Ramos (cell line): ENCODE measurements at regions not wholly inside any gene's neighbourhood (a gene's known extent, or its start where the extent isn't known, plus 50 kb on each side); places are given as distances from the start of the nearest gene placed in this dataset.

Experiments used
- in situ Hi-C: fragments of 300-500 bp; cut with MboI; formaldehyde crosslinking; loops from one replicate; pipeline ENCODE4 v1.14.3; 2022; ENCODE audit warnings: low sequenced_read_pairs; ENCODE audit not compliant: unreplicated experiment

DNA sequence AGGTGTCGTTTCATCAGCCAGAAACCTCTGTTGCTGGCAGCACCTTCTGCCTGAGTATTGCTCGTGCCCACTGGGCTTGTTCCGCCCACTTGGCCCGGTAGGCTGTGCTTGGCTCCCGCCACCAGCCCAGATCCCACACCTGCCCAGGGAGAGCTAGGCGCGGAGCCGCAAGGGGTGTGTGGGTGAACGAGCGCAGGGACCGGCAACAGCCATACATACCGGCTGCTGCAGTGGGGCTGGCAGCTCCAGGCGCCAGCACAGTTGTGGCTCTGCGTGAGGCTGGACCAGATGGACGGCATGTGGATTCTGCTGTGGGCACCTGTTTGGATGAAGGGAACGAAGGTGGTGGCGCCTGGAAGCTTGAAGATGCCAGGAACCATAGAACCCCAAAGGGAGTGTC, 331.5 kb upstream of the MCTP2 start:
- in situ Hi-C loops = no loop called here

- in situ Hi-C loops = no loop called here
These were observed 334.0 kb upstream of the MCTP2 start for GRCh38 chr15:93897377-93897776.

DNA sequence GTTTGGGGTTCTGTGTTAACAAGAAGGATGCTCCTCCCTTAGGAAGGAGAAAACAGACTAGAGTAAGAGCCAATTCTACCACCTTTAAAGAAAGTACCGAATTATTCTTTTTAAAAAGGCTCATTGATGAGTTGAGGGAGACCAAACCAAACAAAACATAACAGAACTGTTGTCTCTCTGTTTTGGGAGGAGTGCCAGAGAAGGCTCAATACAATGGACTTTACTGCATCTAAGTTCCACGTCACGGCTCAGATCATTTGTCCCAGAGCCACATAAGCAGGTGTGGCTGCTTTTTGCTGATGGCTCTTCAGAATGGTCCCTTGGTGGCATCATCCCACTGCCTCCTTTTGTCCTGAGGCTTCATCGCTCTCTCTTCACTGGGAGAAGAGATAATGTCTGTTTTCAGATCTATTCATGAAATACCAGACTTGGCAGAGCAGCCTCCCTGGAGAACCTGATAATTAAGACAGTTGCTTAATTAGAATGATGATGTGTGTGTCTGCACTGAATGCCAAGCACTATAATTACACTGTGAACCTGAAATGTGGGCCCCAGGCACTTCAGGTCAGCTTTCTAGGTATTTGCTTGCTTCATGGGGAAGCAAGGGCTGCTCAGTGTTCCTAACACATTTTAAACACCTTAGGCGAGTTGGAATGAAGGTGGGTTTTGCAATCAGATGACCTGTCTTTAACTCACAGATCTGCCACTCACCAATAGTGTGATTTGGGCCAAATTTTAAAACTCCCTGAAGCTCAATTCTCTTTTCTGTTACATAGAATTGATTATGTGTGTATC, 335.2 kb upstream of the MCTP2 start:
- in situ Hi-C loops = no loop called here

- in situ Hi-C loops = no loop called here
These were observed 336.8 kb upstream of the MCTP2 start for GRCh38 chr15:93894438-93895036.

DNA sequence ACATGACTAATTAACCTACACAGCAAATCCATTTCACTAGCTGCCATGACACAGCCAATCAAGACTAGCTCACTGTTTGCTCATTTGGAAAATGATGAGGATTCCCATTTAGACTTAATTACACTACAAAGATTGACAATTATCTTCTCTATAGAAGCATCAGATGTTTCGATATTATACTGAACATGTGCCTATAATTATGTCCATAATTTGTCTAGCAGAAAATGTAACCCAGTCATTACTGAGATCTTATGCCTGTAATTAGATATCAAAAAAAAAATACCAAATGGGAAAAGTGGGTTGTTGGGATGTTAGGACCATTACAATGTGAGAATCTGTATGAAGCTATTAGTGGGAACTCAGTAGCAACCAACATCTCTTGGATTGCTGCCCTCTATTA, 344.2 kb upstream of the MCTP2 start:
- in situ Hi-C loops = no loop called here

DNA sequence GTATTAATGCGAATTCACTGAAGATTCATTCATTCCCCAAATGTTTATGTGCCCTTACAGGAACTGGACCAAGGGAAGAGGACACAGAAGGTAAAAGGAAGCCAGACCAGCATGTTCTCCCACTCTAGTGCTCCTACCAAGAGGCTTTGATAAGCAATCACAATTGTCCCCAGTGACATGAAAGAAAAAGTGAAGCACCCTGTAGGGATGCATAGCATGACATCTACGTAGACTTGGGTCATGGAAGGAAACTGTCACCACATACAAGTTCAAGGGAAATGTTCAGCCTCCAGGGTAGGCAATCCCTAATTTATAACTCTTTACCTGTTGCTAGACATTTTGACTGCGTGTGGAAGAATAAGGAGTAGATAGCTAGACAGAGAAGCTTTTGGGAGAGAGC, 348.6 kb upstream of the MCTP2 start:
- in situ Hi-C loops = no loop called here

DNA sequence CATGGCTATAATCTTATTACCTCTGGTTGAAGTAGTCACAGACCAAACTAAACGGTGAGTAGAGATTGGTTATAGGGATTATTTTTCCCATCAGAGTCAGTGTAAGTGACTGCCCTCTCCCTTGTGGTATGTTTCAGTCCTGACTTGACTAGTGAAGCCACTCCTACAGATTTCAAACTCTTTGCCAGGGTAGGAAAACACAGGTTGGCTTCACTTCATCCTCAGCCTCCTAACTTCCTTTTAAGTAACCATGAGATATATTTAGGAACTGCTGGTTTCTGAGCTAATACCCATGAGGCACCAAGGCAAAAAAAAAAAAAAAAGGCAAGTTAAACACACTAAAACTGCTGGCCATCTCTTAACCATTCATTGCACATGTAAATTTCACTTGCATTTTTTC, 349.2 kb upstream of the MCTP2 start:
- in situ Hi-C loops = no loop called here

DNA sequence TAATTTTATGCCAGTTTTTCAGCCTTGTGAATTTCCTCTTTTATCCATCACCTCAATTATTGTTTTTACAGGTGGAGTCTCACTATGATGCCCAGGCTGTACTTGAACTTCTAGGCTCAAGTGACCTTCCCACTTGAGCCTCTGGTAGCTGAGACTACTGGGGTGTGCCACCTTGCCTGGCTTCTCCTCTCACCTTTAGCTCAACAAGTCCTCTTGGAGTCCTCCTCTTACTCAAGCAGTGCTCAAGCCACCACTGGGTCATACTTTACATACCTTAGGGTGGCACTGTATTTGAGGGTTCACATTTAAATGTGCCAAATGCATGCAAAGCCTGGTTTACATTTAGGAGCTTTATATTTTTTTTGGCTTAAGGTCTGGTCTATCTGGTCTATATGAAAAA, 350.1 kb upstream of the MCTP2 start:
- in situ Hi-C loops = no loop called here

- in situ Hi-C loops = no loop called here
These were observed 351.0 kb upstream of the MCTP2 start for GRCh38 chr15:93880358-93880757.

DNA sequence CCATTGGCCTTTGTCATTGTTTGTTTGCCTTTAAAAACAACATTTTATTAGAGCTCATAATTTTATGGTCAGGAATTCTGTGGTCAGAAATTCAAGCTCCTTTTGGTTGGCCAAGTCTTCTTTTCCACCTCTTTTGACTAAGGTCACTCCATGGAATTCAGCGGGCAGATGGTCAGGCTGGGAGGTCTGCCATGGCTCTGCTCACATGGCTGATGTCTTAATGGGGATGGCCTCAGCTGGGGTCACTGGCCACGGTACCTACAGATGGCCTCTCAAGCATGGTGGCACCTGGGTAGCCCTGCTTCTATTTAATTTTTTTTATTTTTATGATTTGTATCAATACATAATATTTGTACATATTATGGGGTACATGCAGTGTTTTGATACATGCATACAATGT, 360.8 kb upstream of the MCTP2 start:
- in situ Hi-C loops = no loop called here

GRCh38 chr15:93866948-93867347, 364.4 kb upstream of the MCTP2 start:
- in situ Hi-C loops = no loop called here

- in situ Hi-C loops = no loop called here
These were observed 364.9 kb upstream of the MCTP2 start for GRCh38 chr15:93866476-93866875.

- in situ Hi-C loops = no loop called here
These were observed 365.8 kb upstream of the MCTP2 start for GRCh38 chr15:93865586-93865985.

DNA sequence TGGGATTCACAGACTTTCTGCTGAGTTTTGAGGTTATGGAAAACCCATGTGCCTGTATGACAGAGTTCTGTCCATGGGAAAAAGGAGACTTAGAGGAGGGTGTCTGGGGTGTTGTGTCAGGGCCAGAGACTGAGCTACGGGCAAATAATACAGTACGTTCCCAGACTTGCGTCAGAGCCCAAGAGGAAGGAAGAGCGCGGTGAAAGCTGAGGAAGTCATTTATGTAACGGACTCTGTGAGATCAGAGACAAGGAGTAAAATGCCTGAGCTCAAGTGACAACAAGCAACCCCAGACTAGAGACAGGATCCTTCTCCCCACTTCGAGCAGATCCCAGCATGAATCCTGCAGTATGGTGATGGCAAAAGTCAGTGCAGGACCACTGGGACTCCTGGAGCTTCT, 368.6 kb upstream of the MCTP2 start:
- in situ Hi-C loops = no loop called here

- in situ Hi-C loops = no loop called here
These were observed 369.2 kb upstream of the MCTP2 start for GRCh38 chr15:93861956-93862741.

DNA sequence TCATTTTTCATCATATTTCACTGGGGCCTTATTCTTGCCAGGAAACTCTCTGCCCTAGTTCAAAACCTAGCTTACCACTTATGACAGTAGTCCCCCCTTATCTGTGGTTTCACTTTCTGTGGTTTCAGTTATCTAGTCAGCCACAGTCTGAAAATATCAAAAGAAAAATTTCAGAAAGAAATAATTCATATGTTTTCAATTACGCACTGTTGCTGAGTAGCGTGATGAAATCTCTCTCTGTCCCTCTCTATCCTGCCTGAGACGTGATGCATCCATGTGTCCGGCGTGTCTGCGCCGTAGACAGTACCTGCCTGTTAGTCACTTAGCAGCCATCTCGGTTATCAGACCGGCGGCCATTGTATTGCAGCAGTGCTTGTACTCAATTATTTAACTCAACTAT, 369.9 kb upstream of the MCTP2 start:
- in situ Hi-C loops = no loop called here

GRCh38 chr15:93860701-93861100, 370.7 kb upstream of the MCTP2 start:
- in situ Hi-C loops = no loop called here

DNA sequence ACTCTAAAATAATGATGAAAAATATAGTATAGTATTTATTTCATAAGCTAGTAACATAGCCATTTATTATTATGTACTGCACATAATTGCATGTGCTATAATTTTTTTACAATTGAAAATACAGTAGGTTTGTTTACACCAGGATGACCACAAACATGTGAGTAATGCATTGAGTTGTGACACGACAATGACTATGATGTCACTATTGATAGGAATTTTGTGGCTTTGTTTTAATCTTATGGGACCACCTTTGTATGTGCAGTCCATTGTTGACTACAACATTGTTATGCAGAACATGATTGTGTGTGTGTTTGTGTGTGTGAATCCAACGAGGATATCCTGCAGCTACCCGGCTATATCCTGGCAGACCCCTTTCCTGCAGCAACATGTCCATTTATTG, 372.2 kb upstream of the MCTP2 start:
- in situ Hi-C loops = no loop called here

DNA sequence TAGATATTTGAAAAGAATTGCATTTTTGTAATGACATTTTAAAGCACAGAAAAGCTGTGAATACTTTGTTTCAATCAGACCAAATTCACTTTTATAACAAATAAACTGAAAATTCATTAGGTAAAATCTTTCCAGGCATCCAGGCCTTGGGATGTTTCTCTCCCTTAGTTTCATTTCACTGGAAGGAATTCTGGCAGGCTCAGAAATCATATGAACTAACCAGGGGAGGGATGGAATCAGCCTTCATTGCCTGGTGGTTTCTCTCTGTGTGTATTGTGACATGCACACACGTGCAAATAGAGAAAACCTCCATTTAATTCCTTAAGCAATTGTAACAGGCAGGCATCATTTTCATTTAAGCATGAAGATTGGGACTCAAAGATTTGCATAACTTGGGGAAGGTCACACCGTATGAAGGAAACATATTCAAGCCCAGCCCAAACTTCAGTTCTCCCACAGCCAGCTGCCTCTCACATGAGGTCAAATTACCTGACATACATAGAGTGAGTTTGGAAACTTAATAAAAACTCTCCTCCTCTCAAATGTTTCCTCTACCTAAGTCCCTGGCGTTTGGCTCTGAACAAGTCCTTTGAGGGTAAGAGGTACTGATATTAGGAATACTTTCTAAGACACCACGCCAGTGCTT, 376.1 kb upstream of the MCTP2 start:
- in situ Hi-C loops = no loop called here

DNA sequence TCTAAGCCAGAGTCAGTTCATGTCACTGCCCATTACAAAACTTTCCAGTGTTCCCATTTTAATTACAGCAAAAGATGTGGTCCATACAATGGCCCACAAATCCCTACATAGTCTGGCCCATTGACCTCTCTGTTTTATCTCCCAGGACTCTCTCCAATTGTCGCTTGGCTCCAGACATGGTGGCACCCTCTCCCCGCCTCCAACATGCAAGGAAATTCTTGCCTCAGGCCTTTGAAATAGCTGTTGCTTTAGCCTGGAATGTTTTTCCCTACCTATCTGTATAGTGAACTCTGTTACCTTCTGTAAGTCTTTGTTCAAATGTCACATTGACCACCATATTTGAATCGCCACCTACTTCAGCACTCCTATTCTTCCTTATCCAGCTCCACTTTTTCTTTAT, 377.3 kb upstream of the MCTP2 start:
- in situ Hi-C loops = no loop called here

GRCh38 chr15:93852761-93853160, 378.6 kb upstream of the MCTP2 start:
- in situ Hi-C loops = no loop called here
